Psoas muscle (tissue), 7 donors: ENCODE measurements at regions not wholly inside any gene's neighbourhood (a gene's known extent, or its start where the extent isn't known, plus 50 kb on each side); places are given as distances from the start of the nearest gene placed in this dataset.

Source experiments
- ATAC-seq, 4 donors: fragments of 200-7000 bp; cut with Tn5 transposase; one replicate each; pipeline ENCODE4 v1.9.1; 2020; ENCODE audit warnings: moderate library complexity in 3 of 4, mild to moderate bottlenecking in 2 of 4
- DNase-seq, 2 donors: peaks; one replicate each; pipeline ENCODE4 v3.0.0-alpha.2; 2020
- H3K27ac ChIP-seq: fragments of 200-600 bp; one replicate; pipeline ENCODE4 v1.8.0; 2022
- H3K27me3 ChIP-seq, 3 donors: fragments of 200-600 bp in 1 of 3; one replicate each; pipeline versions ENCODE4 v1.6.1 to v1.8.0; 2013 to 2022; ENCODE audit warnings: low read length in 2 of 3, mild to moderate bottlenecking in 2 of 3, moderate library complexity in 1 of 3; ENCODE audit not compliant: insufficient read depth in 3 of 3
- H3K36me3 ChIP-seq, 2 donors: fragments of 200-600 bp in 1 of 2; one replicate each; pipeline versions ENCODE4 v1.6.1 to v1.8.0; 2013 to 2022; ENCODE audit warnings: low read depth in 1 of 2, mild to moderate bottlenecking in 1 of 2, moderate library complexity in 1 of 2; ENCODE audit not compliant: insufficient read depth in 1 of 2
- H3K4me1 ChIP-seq: fragments of 200-600 bp; one replicate; pipeline ENCODE4 v1.8.0; 2022
- H3K4me3 ChIP-seq: fragments of 200-600 bp; one replicate; pipeline ENCODE4 v1.8.0; 2022; ENCODE audit warnings: mild to moderate bottlenecking
- H3K9me3 ChIP-seq: fragments of 200-600 bp; one replicate; pipeline ENCODE4 v1.8.0; 2022
- CTCF ChIP-seq: fragments of 200-600 bp; IDR thresholded peaks from one replicate; pipeline ENCODE4 v1.8.0; 2022; ENCODE audit warnings: antibody characterized with exemption
- WGBS, 3 donors: extraction: QIAGEN DNeasy Blood & Tissue Kit; methylation state at CpG; one replicate each; pipeline versions ENCODE4 v1.1.6 to v1.1.7; 2013; 5-methylcytosine and 5-hydroxymethylcytosine counted together
- intact Hi-C, 2 donors: fragments of 100-400 bp; cut with DNase I; formaldehyde crosslinking; loops; one replicate each; pipeline versions ENCODE4 v1.11.0 to v1.14.2; 2022
- donor health status: healthy with polysubstance abuse.
- donor health status: DM: no; HTN: no; CAD: no; lungs with moderate emphysema.
- donor health status: Bipolar disorder and iron deficiency.
- donor health status: healthy.
- donor health status: DM: yes; HTN: yes; CAD: no.
- donor health status: DM: no; HTN: no; CAD: no.
- donor health status: DM: yes; HTN: yes; CAD: no.

- intact Hi-C loops, result no loop called here
- DNase-seq (no peak), ATAC-seq (no peak)
- Histone ChIP-seq H3K9me3 (peaks cover 2% of the 10 kb centered on the region), H3K27me3 (no peaks in the 10 kb centered on the region), H3K4me1 (no peaks in the 10 kb centered on the region), H3K36me3 (no peaks in the 10 kb centered on the region), H3K4me3 (no peak overlapping the region), H3K27ac (no peak overlapping the region)
- 70 to 79% (median 73%) methylated on average over 3 of the region's 3 CpGs for WGBS, 3 donors
- no peak for TF ChIP-seq CTCF
Measured at GRCh38 chr1:104905322-104905721, 1155.6 kb downstream of the AMY1C start.

GRCh38 chr1:104906141-104906540 lies 1156.4 kb downstream of the AMY1C start:
- intact Hi-C loops, result no loop called here
- 26 to 46% (median 28%) methylated on average over 2 of the region's 2 CpGs for WGBS, 3 donors

GRCh38 chr1:104919188-104919587 lies 1169.5 kb downstream of the AMY1C start:
- TF ChIP-seq CTCF, result no peak
- ATAC-seq, result no peak
- WGBS, 3 donors, result 90 to 97% (median 90%) methylated on average over 1 of the region's 1 CpG
- Histone ChIP-seq H3K9me3 (no peaks in the 10 kb centered on the region), H3K4me1 (no peaks in the 10 kb centered on the region), H3K27ac (no peak overlapping the region), H3K27me3 (no peaks in the 10 kb centered on the region), H3K4me3 (no peak overlapping the region), H3K36me3 (no peaks in the 10 kb centered on the region)
- DNase-seq, result no peak
- intact Hi-C loops, result no loop called here

More at GRCh38 chr1:104906141-104906540, 1156.4 kb downstream of the AMY1C start:
- Histone ChIP-seq H3K27me3 (no peaks in the 10 kb centered on the region), H3K27ac (no peak overlapping the region), H3K36me3 (no peaks in the 10 kb centered on the region), H3K9me3 (peaks cover 2% of the 10 kb centered on the region), H3K4me3 (no peak overlapping the region), H3K4me1 (no peaks in the 10 kb centered on the region)
- DNase-seq (no peak), ATAC-seq (no peak)
- TF ChIP-seq CTCF, result no peak

GRCh38 chr1:104921525-104921924 lies 1171.8 kb downstream of the AMY1C start:
- intact Hi-C loops, result no loop called here
- Histone ChIP-seq H3K9me3 (no peaks in the 10 kb centered on the region), H3K36me3 (no peaks in the 10 kb centered on the region), H3K27me3 (no peaks in the 10 kb centered on the region), H3K4me3 (no peak overlapping the region), H3K27ac (no peak overlapping the region), H3K4me1 (no peaks in the 10 kb centered on the region)
- DNase-seq, result no peak
- no peak for ATAC-seq
- TF ChIP-seq CTCF, result no peak

GRCh38 chr1:104923075-104923474 lies 1173.4 kb downstream of the AMY1C start:
- no peaks in the 10 kb centered on the region for H3K27me3 ChIP-seq
- no peak for TF ChIP-seq CTCF
- H3K9me3 ChIP-seq, result no peaks in the 10 kb centered on the region
- DNase-seq (no peak), ATAC-seq (no peak)
- 78 to 81% (median 79%) methylated on average over 7 of the region's 7 CpGs for WGBS, 3 donors
- H3K36me3 ChIP-seq, result no peaks in the 10 kb centered on the region
- no peak overlapping the region for H3K4me3 ChIP-seq
- H3K27ac ChIP-seq, result no peak overlapping the region
- intact Hi-C loops, result no loop called here
- H3K4me1 ChIP-seq, result no peaks in the 10 kb centered on the region
